ENCODE measurements at regions not wholly inside any gene's neighbourhood (a gene's known extent, or its start where the extent isn't known, plus 50 kb on each side); places are given as distances from the start of the nearest gene placed in this dataset.

- TF ChIP-seq, protein P1, sequence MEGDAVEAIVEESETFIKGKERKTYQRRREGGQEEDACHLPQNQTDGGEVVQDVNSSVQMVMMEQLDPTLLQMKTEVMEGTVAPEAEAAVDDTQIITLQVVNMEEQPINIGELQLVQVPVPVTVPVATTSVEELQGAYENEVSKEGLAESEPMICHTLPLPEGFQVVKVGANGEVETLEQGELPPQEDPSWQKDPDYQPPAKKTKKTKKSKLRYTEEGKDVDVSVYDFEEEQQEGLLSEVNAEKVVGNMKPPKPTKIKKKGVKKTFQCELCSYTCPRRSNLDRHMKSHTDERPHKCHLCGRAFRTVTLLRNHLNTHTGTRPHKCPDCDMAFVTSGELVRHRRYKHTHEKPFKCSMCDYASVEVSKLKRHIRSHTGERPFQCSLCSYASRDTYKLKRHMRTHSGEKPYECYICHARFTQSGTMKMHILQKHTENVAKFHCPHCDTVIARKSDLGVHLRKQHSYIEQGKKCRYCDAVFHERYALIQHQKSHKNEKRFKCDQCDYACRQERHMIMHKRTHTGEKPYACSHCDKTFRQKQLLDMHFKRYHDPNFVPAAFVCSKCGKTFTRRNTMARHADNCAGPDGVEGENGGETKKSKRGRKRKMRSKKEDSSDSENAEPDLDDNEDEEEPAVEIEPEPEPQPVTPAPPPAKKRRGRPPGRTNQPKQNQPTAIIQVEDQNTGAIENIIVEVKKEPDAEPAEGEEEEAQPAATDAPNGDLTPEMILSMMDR (conservative IDR thresholded peaks at IDR 0.05; ENCODE audit: low read depth, low read length): no peak
- no peak for TF ChIP-seq EZH2 (IDR thresholded peaks at IDR 0.05; ENCODE audit: borderline replicate concordance, low read depth, low read length, poor library complexity, severe bottlenecking)
Measured at GRCh38 chr6:76633259-76633658, 560.8 kb upstream of the IMPG1 start.

All from A673 (cell line).